H1 (cell line): ENCODE measurements at regions not wholly inside any gene's neighbourhood (a gene's known extent, or its start where the extent isn't known, plus 50 kb on each side); places are given as distances from the start of the nearest gene placed in this dataset.

Experiments
- CTCF ChIA-PET: fragments of 300-600 bp; sonication (Branson Sonifier 250); formaldehyde crosslinking; loops from one replicate; lab custom pipeline; 2021; ENCODE audit not compliant: partially characterized antibody; lab: Charles Lee
- POLR2A ChIA-PET: fragments of 300-600 bp; sonication (Branson Sonifier 250); formaldehyde crosslinking; loops from one replicate; lab custom pipeline; 2021; ENCODE audit warnings: inconsistent platforms; ENCODE audit not compliant: partially characterized antibody; lab: Charles Lee
- DNase-seq, 2 experiments: peaks; one replicate each; pipeline versions ENCODE4 v3.0.0 to v3.0.0-alpha.2; 2010 to 2022; ENCODE audit warnings: low spot score in 2 of 2, low read depth in 1 of 2, mixed read lengths in 1 of 2
- FAIRE-seq: peaks from 2 replicates; lab custom pipeline; 2011; peaks lifted over from hg19 to GRCh38; lab: Jason Lieb, UNC
- H2AFZ ChIP-seq: 2 replicates; pipeline ENCODE4 v1.8.1; 2012; ENCODE audit warnings: low read length, inconsistent platforms
- H2AK5ac ChIP-seq: 2 replicates; pipeline ENCODE4 v1.6.1; 2013; ENCODE audit warnings: low read depth, low read length
- H2BK120ac ChIP-seq: replicated peaks from 2 replicates; pipeline ENCODE3; 2013; ENCODE audit warnings: low read depth, low read length, inconsistent platforms
- H2BK12ac ChIP-seq: 2 replicates; pipeline ENCODE4 v1.6.1; 2013; ENCODE audit warnings: low read depth, low read length
- H2BK15ac ChIP-seq: 2 replicates; pipeline ENCODE4 v1.6.1; 2013; ENCODE audit warnings: low read length
- H2BK20ac ChIP-seq: 2 replicates; pipeline ENCODE4 v1.6.1; 2013; ENCODE audit warnings: low read length
- H2BK5ac ChIP-seq: 2 replicates; pipeline ENCODE4 v1.6.1; 2013; ENCODE audit warnings: low read depth, low read length
- H3K14ac ChIP-seq: 2 replicates; pipeline ENCODE4 v1.6.1; 2013; ENCODE audit warnings: inconsistent platforms; ENCODE audit not compliant: insufficient read length
- H3K18ac ChIP-seq: 2 replicates; pipeline ENCODE4 v1.6.1; 2013; ENCODE audit warnings: low read length; ENCODE audit errors: extremely low read depth
- H3K23ac ChIP-seq: 2 replicates; pipeline ENCODE4 v1.6.1; 2013; ENCODE audit warnings: inconsistent platforms; ENCODE audit not compliant: insufficient read length
- H3K23me2 ChIP-seq: 2 replicates; pipeline ENCODE4 v1.6.1; 2013; ENCODE audit warnings: low read depth, low read length
- H3K27ac ChIP-seq: 2 replicates; pipeline ENCODE4 v1.6.1; 2011; ENCODE audit warnings: low read depth, low read length, inconsistent platforms
- H3K27me3 ChIP-seq, 4 experiments: replicated peaks in 1 of 4; 1 replicate in 1 of 4; 2 replicates in 3 of 4; pipeline versions ENCODE4 v1.6.1 to v1.8.1; 2011 to 2013; ENCODE audit warnings: low read length in 3 of 4, mild to moderate bottlenecking in 3 of 4, inconsistent platforms in 2 of 4, mixed read lengths in 2 of 4, moderate library complexity in 1 of 4; ENCODE audit not compliant: control insufficient read depth in 3 of 4, insufficient read depth in 3 of 4; ENCODE audit errors: extremely low read depth in 1 of 4
- H3K36me3 ChIP-seq, 4 experiments: 2 replicates each; pipeline versions ENCODE4 v1.6.1 to v1.8.1; 2011 to 2013; ENCODE audit warnings: mild to moderate bottlenecking in 4 of 4, low read length in 3 of 4, moderate library complexity in 2 of 4, control low read depth in 1 of 4, inconsistent platforms in 1 of 4; ENCODE audit not compliant: insufficient read depth in 4 of 4, control insufficient read depth in 2 of 4
- H3K4ac ChIP-seq: replicated peaks from 2 replicates; pipeline ENCODE3; 2013; ENCODE audit warnings: low read length, low read depth, mixed read lengths, inconsistent platforms; ENCODE audit not compliant: insufficient read length
- H3K4me1 ChIP-seq, 4 experiments: replicated peaks in 1 of 4; 1 replicate in 1 of 4; 2 replicates in 3 of 4; pipeline versions ENCODE4 v1.6.1 to v1.8.1; 2011 to 2013; ENCODE audit warnings: low read length in 3 of 4, inconsistent platforms in 2 of 4, mixed read lengths in 1 of 4; ENCODE audit not compliant: insufficient read depth in 4 of 4, control insufficient read depth in 3 of 4
- H3K4me2 ChIP-seq, 2 experiments: 2 replicates each; pipeline versions ENCODE4 v1.6.1 to v1.8.1; 2011 to 2013; ENCODE audit warnings: low read depth in 2 of 2, low read length in 2 of 2, control low read depth in 1 of 2, inconsistent platforms in 1 of 2, mild to moderate bottlenecking in 1 of 2; ENCODE audit not compliant: insufficient read depth in 1 of 2
- H3K4me3 ChIP-seq, 4 experiments: fragments of 200-600, 300-600 bp in 1 of 4; sonication (generic), shearing (Covaris generic), sonication (Bioruptor Twin) in 1 of 4; 2 replicates each; pipeline versions ENCODE4 v1.5.1 to v1.8.1; 2011 to 2016; ENCODE audit warnings: low read length in 4 of 4, low read depth in 3 of 4, control low read depth in 2 of 4, inconsistent platforms in 2 of 4, mild to moderate bottlenecking in 2 of 4, mixed read lengths in 1 of 4, moderate library complexity in 1 of 4; ENCODE audit not compliant: insufficient read depth in 2 of 4; ENCODE audit errors: extremely low read depth in 1 of 4
- H3K56ac ChIP-seq: replicated peaks from 2 replicates; pipeline ENCODE3; 2013; ENCODE audit warnings: low read depth, mild to moderate bottlenecking, mixed read lengths, low read length, inconsistent platforms; ENCODE audit not compliant: insufficient read length
- H3K79me1 ChIP-seq: 2 replicates; pipeline ENCODE4 v1.6.1; 2013; ENCODE audit warnings: low read depth, low read length, control low read depth
- H3K79me2 ChIP-seq, 2 experiments: 2 replicates each; pipeline versions ENCODE4 v1.6.1 to v1.8.1; 2012 to 2013; ENCODE audit warnings: low read length in 2 of 2, mild to moderate bottlenecking in 2 of 2, inconsistent platforms in 1 of 2; ENCODE audit not compliant: insufficient read depth in 2 of 2, control insufficient read depth in 1 of 2
- H3K9ac ChIP-seq, 4 experiments: replicated peaks in 1 of 4; 1 replicate in 1 of 4; 2 replicates in 3 of 4; pipeline versions ENCODE4 v1.6.1 to v1.8.1; 2011 to 2013; ENCODE audit warnings: low read depth in 3 of 4, low read length in 3 of 4, control low read depth in 2 of 4, mild to moderate bottlenecking in 2 of 4, moderate library complexity in 2 of 4, inconsistent platforms in 1 of 4; ENCODE audit errors: extremely low read depth in 1 of 4
- H3K9me3 ChIP-seq, 2 experiments: 2 replicates each; pipeline versions ENCODE4 v1.6.1 to v1.8.1; 2012 to 2013; ENCODE audit warnings: mild to moderate bottlenecking in 2 of 2, moderate library complexity in 2 of 2, control low read depth in 1 of 2, inconsistent platforms in 1 of 2, low read depth in 1 of 2, low read length in 1 of 2, mixed read lengths in 1 of 2; ENCODE audit not compliant: insufficient read depth in 2 of 2
- H4K20me1 ChIP-seq, 2 experiments: replicated peaks in 1 of 2; 2 replicates each; pipeline versions ENCODE3 to v1.8.1; 2011 to 2013; ENCODE audit warnings: inconsistent platforms in 2 of 2, low read length in 2 of 2, mild to moderate bottlenecking in 1 of 2; ENCODE audit not compliant: insufficient read depth in 2 of 2, control insufficient read depth in 1 of 2
- H4K5ac ChIP-seq: 2 replicates; pipeline ENCODE4 v1.6.1; 2013; ENCODE audit warnings: low read length, low read depth, mixed read lengths, inconsistent platforms; ENCODE audit not compliant: insufficient read length
- H4K8ac ChIP-seq: 2 replicates; pipeline ENCODE4 v1.8.0; 2013; ENCODE audit warnings: mild to moderate bottlenecking, moderate library complexity, low read length, inconsistent platforms; ENCODE audit not compliant: insufficient read depth; ENCODE audit errors: extremely low read depth
- H4K91ac ChIP-seq: replicated peaks from 2 replicates; pipeline ENCODE3; 2013; ENCODE audit warnings: low read length, mixed read lengths, inconsistent platforms; ENCODE audit not compliant: insufficient read length
- ATF3 ChIP-seq: IDR thresholded peaks from 2 replicates; pipeline ENCODE4 v1.6.1; 2011; ENCODE audit warnings: low read depth, mild to moderate bottlenecking, low read length; ENCODE audit not compliant: insufficient read depth
- BACH1 ChIP-seq: IDR thresholded peaks from 2 replicates; pipeline ENCODE4 v1.6.1; 2012; ENCODE audit warnings: low read length, improper control_type of control experiment
- BRCA1 ChIP-seq: IDR thresholded peaks from 2 replicates; pipeline ENCODE4 v1.6.1; 2012; ENCODE audit warnings: low read depth, low read length, improper control_type of control experiment
- CHD2 ChIP-seq: IDR thresholded peaks from 2 replicates; pipeline ENCODE4 v1.6.1; 2012; ENCODE audit warnings: low read length, improper control_type of control experiment
- E2F6 ChIP-seq: IDR thresholded peaks from 2 replicates; pipeline ENCODE4 v1.6.1; 2012; ENCODE audit warnings: inconsistent platforms
- EGR1 ChIP-seq: IDR thresholded peaks from 2 replicates; pipeline ENCODE4 v1.6.1; 2011; ENCODE audit warnings: low read depth, low read length, borderline replicate concordance
- GABPA ChIP-seq: IDR thresholded peaks from 2 replicates; pipeline ENCODE4 v1.6.1; 2011; ENCODE audit warnings: mild to moderate bottlenecking, low read length, moderate library complexity, borderline replicate concordance; ENCODE audit not compliant: insufficient read depth
- GTF2F1 ChIP-seq: IDR thresholded peaks from 2 replicates; pipeline ENCODE4 v1.6.1; 2012; ENCODE audit warnings: low read depth, low read length, improper control_type of control experiment, borderline replicate concordance
- HDAC2 ChIP-seq, 2 experiments: fragments of 300-600 bp in 1 of 2; sonication (generic) in 1 of 2; IDR thresholded peaks; 2 replicates each; pipeline ENCODE4 v1.6.1; 2011 to 2012; ENCODE audit warnings: low read depth in 2 of 2, low read length in 2 of 2, mild to moderate bottlenecking in 2 of 2, moderate library complexity in 2 of 2, borderline replicate concordance in 1 of 2, inconsistent platforms in 1 of 2
- HDAC6 ChIP-seq: IDR thresholded peaks from one replicate; pipeline ENCODE4 v1.7.1; 2012; ENCODE audit warnings: low read depth, mild to moderate bottlenecking, inconsistent platforms, low read length, moderate library complexity
- NANOG ChIP-seq: IDR thresholded peaks from 2 replicates; pipeline ENCODE4 v1.6.1; 2011; ENCODE audit warnings: low read length, low read depth, mild to moderate bottlenecking, inconsistent platforms; ENCODE audit not compliant: insufficient read depth, poor library complexity, severe bottlenecking
- PHF8 ChIP-seq: fragments of 200-600 bp; sonication (generic); conservative IDR thresholded peaks from 2 replicates; pipeline ENCODE4 v1.7.1; 2012; ENCODE audit warnings: low read depth, mild to moderate bottlenecking, inconsistent platforms, low read length, moderate library complexity
- SRF ChIP-seq: IDR thresholded peaks from 2 replicates; pipeline ENCODE4 v1.6.1; 2011; ENCODE audit warnings: mild to moderate bottlenecking, low read depth, low read length, moderate library complexity
- WGBS, 2 experiments: shearing (Covaris generic) in 1 of 2; methylation state at CpG; one replicate each; pipeline versions ENCODE4 v1.1.6 to v1.1.7; 2013 to 2015; ENCODE audit warnings: low lambda C conversion rate in 2 of 2, mixed read lengths in 2 of 2, inconsistent platforms in 1 of 2, low coverage in 1 of 2, missing lambda C conversion rate in 1 of 2; ENCODE audit not compliant: insufficient replicate concordance in 2 of 2, insufficient coverage in 1 of 2, insufficient read length in 1 of 2; ENCODE audit errors: extremely low coverage in 1 of 2, missing lambda C conversion rate in 1 of 2; 5-methylcytosine and 5-hydroxymethylcytosine counted together

- Histone ChIP-seq H4K91ac (no peak overlapping the region), H3K79me2 (no peaks in the 10 kb centered on the region), H4K20me1 (no peaks in the 10 kb centered on the region), H2BK120ac (no peak overlapping the region), H3K27ac (no peak overlapping the region), H4K8ac (no peak overlapping the region), H3K4me3 (no peak overlapping the region), H2AFZ (no peak overlapping the region), H3K79me1 (no peaks in the 10 kb centered on the region), H3K56ac (no peak overlapping the region), H3K23ac (no peak overlapping the region), H2BK20ac (no peak overlapping the region), H3K9me3 (peaks cover 0 to 8% of the 10 kb centered on the region in 2 experiments; a peak in 1 of 4 replicates), H3K36me3 (no peaks in the 10 kb centered on the region), H4K5ac (no peak overlapping the region), H3K4me2 (no peak overlapping the region), H2BK5ac (no peak overlapping the region), H2BK15ac (no peak overlapping the region), H3K14ac (no peak overlapping the region), H3K27me3 (no peaks in the 10 kb centered on the region), H3K9ac (no peak overlapping the region), H3K18ac (no peak overlapping the region), H2AK5ac (no peak overlapping the region), H2BK12ac (no peak overlapping the region), H3K4me1 (no peaks in the 10 kb centered on the region), H3K23me2 (no peaks in the 10 kb centered on the region), H3K4ac (no peak overlapping the region)
- FAIRE-seq (no peak), DNase-seq (no peak)
- 90% methylated on average over 2 of the region's 2 CpGs; no CpG with 5 or more reads in 1 of the 2 experiments for WGBS, 2 experiments
- ChIA-PET CTCF (interaction anchor here (1.5 kb wide), 1 partner anchor 14 kb away, joined by 3 read pairs; no protein-coding TSS in a partner anchor), POLR2A (no interaction called here)
- TF ChIP-seq HDAC2 (IDR thresholded peaks at IDR 0.05; ENCODE audit: borderline replicate concordance in 1 of 2, low read depth in 2 of 2, low read length in 2 of 2) (no peak), GTF2F1 (no peak), HDAC6 (no peak), EGR1 (no peak), SRF (no peak), CHD2 (no peak), E2F6 (no peak), BACH1 (no peak), ATF3 (no peak), NANOG (no peak), PHF8 (no peak), GABPA (no peak), BRCA1 (no peak)
Measured at GRCh38 chr12:30111719-30112118, 328.0 kb upstream of the TMTC1 start.
